ENCODE measurements at regions not wholly inside any gene's neighbourhood (a gene's known extent, or its start where the extent isn't known, plus 50 kb on each side); places are given as distances from the start of the nearest gene placed in this dataset.

DNA sequence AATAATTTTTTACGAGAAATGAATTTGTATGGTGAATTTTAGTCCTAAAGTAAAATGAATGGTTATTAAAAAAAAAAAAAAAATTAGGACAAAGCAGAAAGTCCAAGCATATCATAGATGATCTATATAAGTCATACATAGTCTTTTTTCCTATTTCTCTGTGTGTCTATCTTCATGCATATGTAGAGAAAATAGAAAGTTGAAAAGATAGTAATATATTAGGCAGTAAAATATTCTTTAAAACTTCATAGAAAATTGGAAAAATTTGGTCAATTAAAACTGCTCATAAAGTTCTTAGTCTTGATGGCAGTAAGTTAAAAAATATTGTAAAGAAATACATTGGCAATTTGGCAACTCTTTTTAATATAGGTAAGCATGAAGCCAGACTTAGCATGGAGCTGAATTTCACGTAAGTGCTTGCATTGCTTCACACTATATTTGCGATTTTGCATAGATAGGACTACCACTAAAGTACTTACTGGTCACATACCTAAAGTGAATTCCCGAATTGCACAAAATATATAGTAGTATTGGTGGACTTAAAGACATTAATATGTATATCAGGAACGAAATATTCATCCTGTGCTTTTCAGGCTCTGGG is 303.8 kb downstream of the IPO8 start:
- no peak overlapping the region for H2BK120ac ChIP-seq (ENCODE audit: low read depth, low read length)
- TF ChIP-seq USF2 (IDR thresholded peaks at IDR 0.05; ENCODE audit: low read depth, low read length): no peak
- TF ChIP-seq POLR2A (IDR thresholded peaks at IDR 0.05; ENCODE audit: low read depth, low read length): no peak
- TF ChIP-seq MAZ (IDR thresholded peaks at IDR 0.05; ENCODE audit: borderline replicate concordance, low read depth, low read length): no peak
- TF ChIP-seq, protein P1, sequence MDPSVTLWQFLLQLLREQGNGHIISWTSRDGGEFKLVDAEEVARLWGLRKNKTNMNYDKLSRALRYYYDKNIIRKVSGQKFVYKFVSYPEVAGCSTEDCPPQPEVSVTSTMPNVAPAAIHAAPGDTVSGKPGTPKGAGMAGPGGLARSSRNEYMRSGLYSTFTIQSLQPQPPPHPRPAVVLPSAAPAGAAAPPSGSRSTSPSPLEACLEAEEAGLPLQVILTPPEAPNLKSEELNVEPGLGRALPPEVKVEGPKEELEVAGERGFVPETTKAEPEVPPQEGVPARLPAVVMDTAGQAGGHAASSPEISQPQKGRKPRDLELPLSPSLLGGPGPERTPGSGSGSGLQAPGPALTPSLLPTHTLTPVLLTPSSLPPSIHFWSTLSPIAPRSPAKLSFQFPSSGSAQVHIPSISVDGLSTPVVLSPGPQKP (IDR thresholded peaks at IDR 0.05; ENCODE audit: borderline replicate concordance, low read depth, low read length): no peak
- no peak overlapping the region for H3K9ac ChIP-seq (ENCODE audit: low read depth, low read length)
- H2BK15ac ChIP-seq (ENCODE audit: low read depth, low read length): no peak overlapping the region
- 100% methylated on average over 1 of the region's 5 CpGs; no CpG with 5 or more reads in 1 of the 2 experiments for WGBS, 2 experiments (ENCODE audit: extremely low coverage in 2 of 2, insufficient read length in 1 of 2)
- no TSS peak for BruUV-seq (replicated peaks)
- H3K36me3 ChIP-seq (ENCODE audit: control insufficient read depth, insufficient read depth, low read length): no peaks in the 10 kb centered on the region
- no peak overlapping the region for H3K18ac ChIP-seq (ENCODE audit: low read depth, low read length)
- no peak overlapping the region for H2AFZ ChIP-seq (replicated peaks; ENCODE audit: low read length, poor library complexity)
- H3K23ac ChIP-seq (ENCODE audit: low read depth, low read length): no peak overlapping the region
- no peaks in the 10 kb centered on the region for H3K79me1 ChIP-seq (ENCODE audit: low read depth in 1 of 2, low read length in 2 of 2)
- ATAC-seq (ENCODE audit: low read depth) (no peak), DNase-seq (no peak)
- no peak overlapping the region for H4K91ac ChIP-seq (ENCODE audit: insufficient read depth, low read depth, low read length)
- dilution Hi-C loops (cut with HindIII; ENCODE audit: low sequenced_read_pairs, unreplicated experiment) (no loop called here), intact Hi-C loops (cut with micrococcal nuclease) (no loop called here), in situ Hi-C loops (cut with MboI; ENCODE audit: low sequenced_read_pairs) (no loop called here)
- no peak overlapping the region for H3K4me3 ChIP-seq (ENCODE audit: insufficient read depth, low read depth, low read length)
- no peak overlapping the region for H3K27ac ChIP-seq (ENCODE audit: insufficient read depth, low read length)
- H3K56ac ChIP-seq (ENCODE audit: extremely low read depth, insufficient read depth, low read length): no peak overlapping the region
- H3K27me3 ChIP-seq (ENCODE audit: control insufficient read depth, insufficient read depth, low read length): no peaks in the 10 kb centered on the region
- CTCF ChIA-PET: no interaction called here
- no peak overlapping the region for H4K8ac ChIP-seq (ENCODE audit: low read depth in 2 of 2, low read length in 2 of 2)
- POLR2A ChIA-PET (ENCODE audit: unreplicated experiment): no interaction called here
- H3K4ac ChIP-seq (ENCODE audit: low read depth, low read length): no peak overlapping the region
- no peak overlapping the region for H2AK5ac ChIP-seq (ENCODE audit: low read depth, low read length)
- H2AK9ac ChIP-seq (replicated peaks; ENCODE audit: low read depth, low read length, poor library complexity): no peak overlapping the region
- H2BK5ac ChIP-seq (ENCODE audit: low read depth, low read length, poor library complexity, severe bottlenecking): no peak overlapping the region
- peaks cover 4% of the 10 kb centered on the region for H3K9me3 ChIP-seq (ENCODE audit: control insufficient read depth, insufficient read depth, low read length)
- H2BK20ac ChIP-seq (ENCODE audit: low read depth, low read length): no peak overlapping the region
- H4K20me1 ChIP-seq (ENCODE audit: insufficient read depth, low read length): no peaks in the 10 kb centered on the region
- H4K5ac ChIP-seq (ENCODE audit: low read depth, low read length): no peak overlapping the region
- no peaks in the 10 kb centered on the region for H3K9me1 ChIP-seq (ENCODE audit: insufficient read depth, low read length)
- H3K4me1 ChIP-seq (ENCODE audit: control insufficient read depth, insufficient read depth, low read length): no peaks in the 10 kb centered on the region
- H3K14ac ChIP-seq (replicated peaks; ENCODE audit: low read depth, low read length): no peak overlapping the region
- no peak overlapping the region for H3K4me2 ChIP-seq (ENCODE audit: low read depth, low read length)
